EH (cell line): ENCODE measurements at regions not wholly inside any gene's neighbourhood (a gene's known extent, or its start where the extent isn't known, plus 50 kb on each side); places are given as distances from the start of the nearest gene placed in this dataset.
A peak's percentile ranks its signal among the peaks of the same experiment; 100 is the strongest.

Experiments
- DNase-seq: peaks from one replicate; pipeline ENCODE4 v3.0.0-alpha.2; 2015; ENCODE audit warnings: low read depth

DNA sequence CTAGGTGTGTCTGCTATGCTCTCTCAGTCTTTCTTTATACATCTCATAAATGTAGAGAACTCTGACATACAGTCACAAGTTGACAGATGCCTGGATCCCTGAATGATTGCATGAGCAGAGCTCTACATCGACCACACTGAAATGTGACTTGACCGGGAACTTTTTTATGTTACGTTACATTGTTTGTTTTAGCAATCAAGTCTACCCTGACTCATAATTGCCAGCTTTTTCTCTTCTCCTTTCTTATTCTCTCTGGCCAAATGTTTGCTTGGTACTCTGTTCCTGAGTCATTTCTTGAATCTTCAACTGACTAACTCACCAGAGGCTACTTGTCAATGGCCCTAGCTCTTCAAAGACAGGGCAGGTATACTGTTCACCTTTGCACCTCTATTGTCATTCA is 213.6 kb upstream of the DTNBP1 start:
- DNase-seq = peak; percentile 35

DNA sequence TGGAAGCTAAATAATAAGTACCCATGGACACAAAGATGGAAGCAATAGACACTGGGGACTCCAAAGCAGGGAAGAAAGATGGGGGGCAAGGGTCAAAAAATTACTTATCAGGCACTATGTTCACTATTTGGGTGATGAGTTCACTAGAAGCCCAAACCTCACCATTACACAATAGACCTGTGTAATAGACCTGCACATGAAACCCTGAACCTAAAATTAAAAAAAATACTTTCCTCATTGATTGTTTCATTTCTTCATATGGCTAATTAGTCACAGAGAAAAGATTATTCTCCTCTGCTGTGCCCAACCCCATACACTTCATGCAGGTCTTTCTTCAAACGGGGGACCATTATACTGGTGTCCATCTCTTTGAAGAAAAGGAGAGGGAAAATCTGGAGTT is 213.0 kb upstream of the DTNBP1 start:
- no peak for DNase-seq

DNA sequence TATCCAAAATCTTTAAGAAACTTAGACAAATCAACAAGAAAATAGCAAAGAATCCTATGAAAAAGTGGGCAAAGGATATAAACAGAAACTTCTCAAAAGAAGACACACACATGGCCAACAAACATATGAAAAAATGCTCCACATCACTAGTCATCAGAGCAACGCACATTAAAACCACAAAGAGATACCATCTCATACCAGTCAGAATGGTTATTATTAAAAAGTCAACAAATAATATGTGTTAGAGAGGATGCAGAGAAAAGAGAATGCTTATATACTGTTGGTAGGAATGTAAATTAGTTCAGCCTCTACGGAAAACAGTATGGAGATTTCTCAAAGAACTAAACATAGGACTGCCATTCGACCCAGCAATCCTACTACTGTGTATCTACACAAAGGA is 212.0 kb upstream of the DTNBP1 start:
- DNase-seq = peak; percentile 62

DNA sequence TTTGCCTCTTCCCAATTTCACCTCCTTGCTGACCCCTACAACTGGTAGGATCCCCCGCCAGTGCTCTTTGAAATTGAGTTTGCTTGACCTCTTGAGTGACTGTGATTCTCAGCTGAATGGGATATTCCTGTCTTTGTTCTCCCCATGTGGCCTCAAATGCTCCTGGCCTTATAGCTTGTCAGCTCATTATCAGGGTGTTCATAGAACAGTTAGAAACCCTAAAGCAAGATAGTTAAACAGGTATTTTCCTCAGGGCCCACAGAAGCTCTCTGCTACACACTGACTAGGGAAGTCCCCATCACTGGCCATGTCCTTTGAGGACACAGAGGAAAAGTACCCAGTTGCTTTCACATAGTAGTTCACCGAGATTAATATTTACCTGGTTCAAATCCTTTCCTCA is 211.5 kb upstream of the DTNBP1 start:
- no peak for DNase-seq

DNA sequence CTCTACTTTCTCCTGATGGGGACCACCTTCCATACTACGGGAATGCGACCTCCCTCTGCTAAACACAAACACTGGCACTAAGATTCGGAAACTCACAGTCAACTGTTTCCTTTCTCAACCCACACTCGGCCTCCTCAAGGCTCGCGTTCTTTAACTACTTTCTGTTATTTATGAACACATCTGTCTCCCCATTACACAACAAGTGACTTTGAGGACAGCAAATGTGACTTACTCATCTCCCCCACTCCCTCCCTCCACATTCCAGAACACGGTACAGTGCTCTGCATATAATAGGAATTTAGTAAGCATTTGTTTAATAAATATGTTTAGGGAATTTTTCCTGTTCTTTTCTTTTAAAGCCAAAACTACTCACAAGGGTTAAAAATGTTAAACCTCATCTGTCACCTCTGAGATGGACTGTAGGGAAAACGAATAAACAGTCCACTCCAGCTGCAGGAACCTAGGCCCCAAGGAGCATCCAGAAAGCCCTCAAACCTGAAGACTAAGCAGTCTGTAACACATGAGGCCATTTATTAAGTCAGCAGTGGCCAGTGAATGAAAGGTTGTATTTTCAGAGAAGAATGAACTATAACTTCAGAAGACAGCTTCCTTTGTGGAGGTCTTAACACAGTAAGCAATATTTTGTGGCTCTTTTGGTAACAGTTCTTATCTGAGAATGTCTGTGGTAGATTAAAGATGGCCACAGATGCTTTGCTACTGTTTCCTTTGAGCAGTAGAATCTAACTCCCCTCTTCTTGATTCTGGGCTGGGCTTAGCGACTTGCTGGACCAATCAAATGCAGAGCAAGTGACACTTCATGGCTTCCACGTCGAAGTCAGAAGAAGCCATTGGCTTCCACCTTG is 209.6 kb upstream of the DTNBP1 start:
- DNase-seq = peak; percentile 47

DNA sequence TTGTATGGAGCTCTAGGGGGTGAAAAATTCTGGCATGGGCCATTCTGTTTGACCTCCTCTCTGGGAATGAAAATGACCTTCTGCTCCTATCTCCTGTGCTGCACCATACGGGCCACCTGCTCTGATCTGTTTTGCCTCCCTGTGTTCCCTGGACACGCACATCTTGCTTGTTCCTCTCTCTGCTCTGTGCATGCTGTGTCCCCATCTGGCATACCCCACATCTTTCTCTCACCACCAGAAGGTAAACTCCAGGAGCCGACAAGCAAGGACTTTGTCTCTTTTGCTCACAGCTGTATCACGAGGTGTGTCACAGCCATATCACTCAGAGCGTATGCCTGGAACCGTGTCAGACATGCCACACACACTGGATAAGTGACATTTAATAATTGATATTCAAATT is 208.4 kb upstream of the DTNBP1 start:
- DNase-seq = no peak

DNA sequence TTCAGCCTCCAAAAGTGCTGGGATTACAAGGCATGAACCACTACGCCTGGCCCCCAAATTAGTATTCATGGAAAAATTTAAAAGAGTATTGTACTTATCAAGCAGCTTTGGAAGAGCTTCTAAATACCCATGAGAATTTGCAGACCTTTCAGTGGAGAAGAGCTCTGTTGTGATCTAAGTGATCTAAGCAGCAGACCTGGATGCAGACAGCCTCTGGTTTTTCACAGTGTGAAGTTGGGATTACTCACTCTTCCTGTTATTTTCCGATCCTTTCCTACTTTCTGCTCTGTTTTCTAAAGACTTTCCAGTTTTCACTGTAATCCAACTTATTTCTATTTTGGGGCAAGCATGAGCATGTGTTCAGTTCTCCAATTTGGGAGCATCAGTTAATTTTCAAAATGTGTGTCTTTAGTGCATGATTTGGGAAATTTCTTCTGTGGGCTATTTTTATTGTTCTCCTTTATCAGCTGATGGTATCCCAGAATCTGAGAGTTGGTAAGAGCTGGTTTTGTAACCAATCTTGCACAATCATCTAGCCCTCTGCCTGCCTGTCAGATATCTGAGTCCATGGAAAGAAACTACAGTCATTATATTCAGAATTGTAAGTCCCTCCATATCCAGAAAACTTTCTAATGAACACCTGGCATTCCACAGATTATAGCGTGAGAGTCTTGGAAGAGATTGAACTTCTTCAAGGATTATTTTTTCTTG is 207.7 kb upstream of the DTNBP1 start:
- no peak for DNase-seq

DNA sequence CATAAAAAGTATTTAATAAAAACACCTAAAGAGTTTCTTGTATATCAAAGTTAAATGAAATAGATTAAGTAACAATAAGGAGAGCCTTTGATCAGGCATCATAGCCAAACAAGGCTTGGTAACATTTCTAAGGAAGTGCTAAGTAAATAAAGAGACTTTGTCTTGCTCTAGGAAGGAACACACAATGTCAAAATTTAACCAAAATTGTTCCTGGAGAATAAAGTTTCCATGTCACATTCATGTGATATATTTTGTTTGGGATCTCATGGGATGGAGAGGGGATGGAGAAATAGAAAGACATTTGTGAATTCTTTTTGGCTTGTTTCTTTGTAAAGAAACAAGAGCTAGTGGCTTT is 201.9 kb upstream of the DTNBP1 start:
- DNase-seq = no peak

DNA sequence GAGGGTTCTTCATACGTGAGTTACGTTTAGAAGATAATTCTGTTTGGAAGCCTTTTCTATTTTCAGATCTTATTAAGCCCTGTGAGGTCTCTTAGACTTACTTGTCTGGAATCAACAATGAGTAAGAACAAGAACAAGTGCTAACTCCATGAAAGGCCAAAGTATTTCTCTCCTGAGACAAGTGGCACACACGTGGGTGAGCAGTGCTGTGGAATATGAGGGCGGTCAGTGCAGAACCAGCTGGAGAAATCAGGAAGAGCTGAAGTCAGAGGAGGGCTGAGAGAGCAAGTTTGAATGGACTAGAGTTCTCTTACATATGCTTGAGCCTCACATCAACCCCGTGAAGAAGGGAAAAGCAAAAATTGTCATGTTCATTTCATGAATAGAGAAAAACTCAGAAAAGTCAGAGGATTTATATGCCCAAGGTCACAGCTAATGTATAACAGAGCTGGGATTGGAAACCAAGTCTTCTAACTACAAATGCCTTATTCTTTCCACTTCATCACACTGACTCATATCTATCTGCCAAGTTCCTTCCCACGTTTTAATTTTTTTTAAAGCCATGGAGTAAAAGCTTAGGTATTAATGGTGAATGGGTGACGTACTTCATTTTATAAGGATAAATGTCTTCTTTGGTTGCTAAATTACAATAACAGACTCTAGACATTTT is 201.3 kb upstream of the DTNBP1 start:
- DNase-seq = no peak

DNA sequence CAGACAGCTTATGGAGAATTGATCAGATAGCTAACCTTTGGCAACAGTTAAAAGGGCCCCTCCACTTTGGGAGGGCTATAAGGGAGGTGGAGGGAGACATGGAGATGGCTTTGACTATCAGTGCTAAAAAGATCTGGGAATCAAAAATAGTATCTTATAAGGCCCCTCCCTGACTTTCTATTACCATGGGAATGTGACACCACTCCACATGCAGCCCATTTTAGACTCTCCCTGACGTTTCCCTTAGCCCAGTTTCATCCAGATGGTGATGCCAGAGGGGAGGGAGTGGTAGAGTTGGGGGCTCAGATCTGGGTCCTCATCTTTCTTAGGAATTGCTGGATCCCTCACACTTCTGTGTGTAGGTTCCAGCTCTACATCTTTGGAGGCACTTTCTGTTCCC is 200.0 kb upstream of the DTNBP1 start:
- DNase-seq = no peak

DNA sequence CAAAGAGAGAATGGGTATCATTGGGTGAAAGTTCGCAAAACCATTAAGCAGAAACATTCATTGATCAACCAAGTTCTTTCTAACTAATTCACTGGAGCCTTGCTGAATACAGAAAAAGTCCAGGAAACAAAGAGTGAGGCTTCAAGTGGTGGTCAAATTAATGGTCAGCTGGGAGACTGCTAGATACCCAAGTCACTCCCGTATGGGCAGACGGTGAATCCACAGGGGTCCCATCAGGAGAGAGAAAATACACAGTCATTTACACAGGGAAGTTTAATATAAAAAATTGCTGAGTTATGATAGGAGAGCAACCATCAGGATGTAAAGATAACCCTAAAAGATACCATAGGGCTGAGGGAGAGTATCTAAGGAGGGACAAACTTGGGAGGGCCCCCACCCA is 198.7 kb upstream of the DTNBP1 start:
- no peak for DNase-seq

DNA sequence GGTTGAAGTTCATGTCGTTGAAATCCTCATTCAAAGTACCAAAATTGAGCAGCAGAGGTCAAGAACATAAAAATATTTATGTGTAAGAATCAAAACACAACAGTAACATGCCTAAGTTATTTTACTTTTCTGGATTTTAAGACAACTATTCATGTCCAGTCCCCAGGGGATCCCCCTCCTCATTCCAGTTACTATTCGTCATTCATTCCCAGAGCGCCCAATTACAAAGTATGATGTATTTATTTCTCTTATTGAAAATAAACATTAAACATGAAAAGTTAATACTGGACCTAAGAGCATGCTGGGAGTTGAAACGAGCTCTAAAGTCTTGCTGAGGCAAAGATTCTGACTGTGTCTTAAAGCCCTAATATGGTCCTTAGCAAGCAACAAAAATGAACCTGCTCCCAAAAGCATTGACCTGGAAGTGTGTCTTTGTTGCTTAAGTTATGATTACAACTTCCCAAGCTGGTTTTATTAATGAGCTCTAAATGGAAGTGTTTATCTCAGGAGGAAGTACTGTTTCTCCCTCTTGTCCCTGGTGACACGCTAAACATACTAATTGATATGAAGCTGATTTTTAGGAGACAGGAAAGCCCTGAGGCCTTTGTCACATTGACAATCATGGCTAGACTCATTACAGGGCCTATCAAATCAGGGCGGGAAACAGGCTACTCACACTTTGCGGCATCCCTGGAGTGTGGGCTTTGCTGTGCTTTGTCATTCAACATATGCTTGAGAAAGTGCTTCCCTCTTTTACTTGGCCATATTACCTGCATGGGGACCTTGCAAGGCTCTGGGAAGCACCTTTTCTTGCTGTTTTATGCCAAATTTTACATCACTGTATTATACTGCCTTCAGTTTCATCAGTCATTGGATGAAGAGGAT is 192.2 kb upstream of the DTNBP1 start:
- DNase-seq = no peak

DNA sequence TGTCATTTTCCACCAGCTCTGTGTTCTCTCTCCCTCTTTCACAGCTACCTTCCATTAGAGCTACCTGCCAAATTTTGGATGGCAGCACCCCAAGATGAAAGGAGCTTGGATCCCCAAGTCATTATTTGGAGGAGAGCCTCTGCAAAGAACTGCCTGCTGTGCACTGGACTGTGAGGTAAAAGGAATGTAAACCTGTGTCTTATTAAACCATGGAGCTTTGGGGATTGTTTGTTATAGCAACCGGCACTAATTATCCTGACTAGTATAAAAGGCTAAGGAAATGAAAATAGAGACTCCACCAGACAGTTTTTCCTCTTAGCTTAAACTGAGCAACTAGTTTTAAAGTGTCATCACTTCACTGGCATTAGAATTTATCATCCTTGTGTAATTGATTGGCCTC is 191.6 kb upstream of the DTNBP1 start:
- no peak for DNase-seq

DNA sequence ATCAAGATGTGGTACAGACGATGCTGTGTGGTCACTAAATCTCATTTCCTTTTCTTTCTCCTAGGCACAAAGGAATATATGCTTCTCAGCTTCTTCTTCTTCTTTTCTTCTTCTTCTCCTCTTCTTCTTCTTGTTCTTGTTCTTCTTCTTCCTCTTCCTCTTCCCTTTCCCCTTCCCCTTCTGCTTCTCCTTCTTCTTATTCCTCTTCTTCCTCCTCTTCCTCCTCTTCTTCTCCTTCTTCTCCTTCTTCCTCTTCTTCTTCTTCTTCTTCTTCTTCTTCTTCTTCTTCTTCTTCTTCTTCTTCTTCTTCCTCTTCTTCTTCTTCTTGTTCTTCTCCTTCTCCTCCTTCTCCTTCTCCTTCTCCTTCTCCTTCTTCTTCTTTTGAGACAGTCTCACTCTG is 190.4 kb upstream of the DTNBP1 start:
- DNase-seq = no peak

DNA sequence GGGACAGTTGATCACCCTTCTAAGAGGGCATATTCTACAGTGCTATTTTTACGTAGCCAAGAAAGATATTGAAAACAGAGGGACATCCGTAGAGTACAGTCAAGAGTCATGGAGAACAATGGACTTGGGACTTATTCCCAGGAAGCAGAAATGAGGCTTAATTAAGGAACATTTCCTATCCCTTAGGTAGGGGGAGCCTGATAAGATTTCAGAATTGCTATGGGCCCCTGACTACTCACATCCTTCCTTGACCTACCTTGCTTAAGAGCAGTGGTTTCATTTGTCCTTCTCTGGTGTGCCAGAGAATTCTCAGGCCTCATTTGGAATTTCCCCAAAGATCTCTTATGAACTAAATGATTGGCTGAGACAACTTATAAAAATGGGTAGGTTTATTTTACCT is 189.5 kb upstream of the DTNBP1 start:
- DNase-seq = no peak

DNA sequence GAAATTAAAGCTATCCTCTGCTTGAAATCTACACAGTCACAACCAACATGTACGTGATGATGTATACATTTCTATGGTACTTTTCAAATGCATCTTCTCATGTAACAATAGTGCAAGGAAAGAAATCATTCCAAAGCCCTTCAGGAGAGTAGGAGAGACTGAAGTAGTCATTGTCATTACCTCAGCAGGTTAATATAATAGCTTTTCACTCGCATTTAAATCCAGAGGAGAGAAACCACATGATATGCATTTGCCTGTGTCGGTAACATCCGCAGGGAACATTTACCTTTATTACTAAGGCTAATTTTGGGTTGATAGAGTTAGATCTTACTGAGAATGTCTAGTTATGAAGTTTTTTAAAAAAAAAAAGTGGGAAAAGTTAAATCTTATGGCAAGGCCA is 186.6 kb upstream of the DTNBP1 start:
- DNase-seq = no peak

DNA sequence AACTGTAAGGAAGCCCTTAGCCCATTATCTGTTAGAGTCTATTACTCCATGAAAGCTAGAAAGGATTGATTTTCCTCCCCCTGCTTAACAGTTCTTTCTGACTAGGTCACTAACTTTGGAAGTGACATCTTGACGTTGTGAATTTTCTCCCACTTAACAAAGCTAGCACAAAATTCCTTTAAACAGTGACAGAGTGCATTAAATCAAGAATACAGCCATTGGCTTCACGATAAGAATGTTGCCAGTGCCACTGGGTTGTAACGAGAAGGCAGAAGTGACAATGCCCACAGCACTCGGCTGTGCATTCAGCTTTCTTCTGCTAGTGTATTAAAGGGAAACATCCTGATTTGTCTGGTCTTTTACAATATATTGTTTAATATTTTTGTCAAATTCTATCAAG is 182.7 kb upstream of the DTNBP1 start:
- no peak for DNase-seq

DNA sequence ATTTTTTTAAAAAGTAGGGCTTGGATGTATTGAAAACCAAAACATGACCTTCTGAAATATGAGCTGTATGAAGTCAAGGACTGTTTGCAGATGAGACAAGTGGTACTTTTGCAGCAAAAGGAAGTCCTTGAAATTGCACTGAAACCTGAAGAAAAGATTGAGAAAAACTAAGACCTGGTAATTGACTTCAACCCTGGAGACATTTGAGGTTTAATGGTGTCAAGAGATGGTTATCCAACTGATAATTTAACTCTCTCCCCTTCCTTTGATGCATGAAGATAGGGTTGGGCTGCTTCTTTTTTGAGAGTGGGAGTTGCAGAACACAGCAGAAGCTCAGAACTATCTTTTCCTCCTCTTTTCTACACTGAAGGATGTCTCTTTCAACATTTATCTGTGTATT is 180.9 kb upstream of the DTNBP1 start:
- no peak for DNase-seq

DNA sequence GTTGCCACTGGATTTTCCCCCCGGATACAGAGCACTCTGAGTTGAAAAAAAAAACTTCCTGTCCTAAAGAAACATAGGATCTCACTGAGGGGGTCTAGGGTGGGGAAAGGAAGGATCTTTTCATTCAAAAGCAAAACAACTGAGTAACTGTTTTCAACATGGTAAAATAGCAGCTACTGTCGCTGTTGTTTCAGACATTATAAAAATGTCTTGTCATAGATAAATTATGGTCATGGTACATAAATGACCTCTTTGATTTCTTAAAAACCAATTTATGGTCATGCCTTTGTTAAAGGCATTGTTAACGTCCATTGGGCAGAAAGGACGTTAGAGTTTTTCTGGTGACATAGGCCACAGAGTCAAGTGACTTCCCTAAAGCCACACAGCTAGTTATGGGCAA is 180.4 kb upstream of the DTNBP1 start:
- no peak for DNase-seq

DNA sequence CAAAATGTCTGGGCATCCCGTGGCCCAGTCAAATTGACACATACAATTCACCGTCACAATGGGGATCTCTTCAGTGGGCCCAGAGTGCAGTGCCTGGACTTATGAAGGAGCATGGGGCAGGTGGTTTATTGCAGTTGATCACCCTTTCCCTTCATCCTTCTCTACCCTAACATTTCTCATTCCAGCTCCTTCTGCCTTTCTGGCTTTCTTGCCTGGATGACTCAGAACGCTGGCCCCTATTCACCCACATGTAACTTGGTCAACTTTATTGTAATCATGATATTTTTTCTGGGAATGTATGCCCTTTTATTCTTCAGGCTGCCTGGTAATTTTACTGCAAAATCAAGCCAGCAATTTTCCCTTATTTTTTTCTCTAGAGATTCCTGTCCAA is 179.9 kb upstream of the DTNBP1 start:
- DNase-seq = no peak

DNA sequence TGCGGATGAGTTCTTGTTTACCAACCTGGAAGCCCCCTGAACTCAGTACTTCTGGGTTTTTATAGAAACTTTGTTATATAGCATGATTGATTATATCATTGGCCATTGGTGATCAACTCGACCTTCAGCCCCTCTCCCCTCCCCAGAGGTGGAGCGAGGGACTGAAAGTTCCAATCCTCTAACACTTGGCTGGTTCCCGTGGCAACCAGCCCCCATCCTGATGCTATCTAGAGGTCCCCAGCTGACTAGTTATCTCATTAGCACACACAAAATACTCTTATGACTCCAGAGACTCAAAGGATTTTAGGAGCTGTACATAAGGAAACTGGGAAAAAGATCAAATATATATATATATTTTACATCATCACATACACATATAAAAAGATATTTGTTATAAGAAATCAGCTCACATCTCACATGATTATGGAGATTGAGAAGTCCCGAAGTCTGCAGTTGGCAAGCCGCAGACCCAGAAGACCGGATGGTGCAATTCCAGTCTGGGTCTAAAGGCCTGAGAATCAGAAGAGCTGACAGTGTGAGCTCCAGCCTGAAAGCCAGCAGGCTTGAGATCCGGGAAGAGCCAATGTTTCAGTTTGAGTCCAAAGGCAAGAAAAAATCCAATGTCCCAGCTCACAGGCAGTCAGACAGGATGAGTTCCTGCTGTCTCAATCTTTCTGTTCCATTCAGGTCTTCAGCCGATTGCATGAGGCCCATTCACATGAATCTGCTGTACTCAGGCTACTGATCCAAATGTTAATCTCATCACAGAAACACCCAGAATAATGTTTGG is 179.3 kb upstream of the DTNBP1 start:
- no peak for DNase-seq
